ENCODE measurements at regions not wholly inside any gene's neighbourhood (a gene's known extent, or its start where the extent isn't known, plus 50 kb on each side); places are given as distances from the start of the nearest gene placed in this dataset.

GRCh38 chr7:35399840-35400239 is 145.9 kb upstream of the TBX20 start:
- H3K9me3 Mint-ChIP-seq (ENCODE audit: unreplicated experiment): peaks cover 6% of the 10 kb centered on the region
- peaks cover 4% of the 10 kb centered on the region for H3K27me3 Mint-ChIP-seq (ENCODE audit: unreplicated experiment)
- H3K4me1 Mint-ChIP-seq (ENCODE audit: low read depth, unreplicated experiment): peaks cover 3% of the 10 kb centered on the region
- no peak for DNase-seq
- TF ChIP-seq CTCF (IDR thresholded peaks at IDR 0.05; ENCODE audit: partially characterized antibody, unreplicated experiment): no peak
- no peaks in the 10 kb centered on the region for H3K36me3 Mint-ChIP-seq (ENCODE audit: unreplicated experiment)
- H3K4me3 Mint-ChIP-seq (ENCODE audit: unreplicated experiment): no peak overlapping the region
- no peak overlapping the region for H3K27ac Mint-ChIP-seq (ENCODE audit: unreplicated experiment)

- Mint-ChIP-seq H3K27me3 (ENCODE audit: unreplicated experiment) (peaks cover 4% of the 10 kb centered on the region), H3K4me1 (ENCODE audit: low read depth, unreplicated experiment) (peaks cover 3% of the 10 kb centered on the region), H3K36me3 (ENCODE audit: unreplicated experiment) (no peaks in the 10 kb centered on the region), H3K9me3 (ENCODE audit: unreplicated experiment) (peaks cover 6% of the 10 kb centered on the region), H3K27ac (ENCODE audit: unreplicated experiment) (no peak overlapping the region), H3K4me3 (ENCODE audit: unreplicated experiment) (no peak overlapping the region)
- no peak for DNase-seq
- TF ChIP-seq CTCF (IDR thresholded peaks at IDR 0.05; ENCODE audit: partially characterized antibody, unreplicated experiment): no peak
These were observed 145.3 kb upstream of the TBX20 start for GRCh38 chr7:35399216-35399615.

- Mint-ChIP-seq H3K4me3 (ENCODE audit: unreplicated experiment) (no peak overlapping the region), H3K27me3 (ENCODE audit: unreplicated experiment) (peaks cover 4% of the 10 kb centered on the region), H3K4me1 (ENCODE audit: low read depth, unreplicated experiment) (peaks cover 3% of the 10 kb centered on the region), H3K27ac (ENCODE audit: unreplicated experiment) (no peak overlapping the region), H3K9me3 (ENCODE audit: unreplicated experiment) (peaks cover 6% of the 10 kb centered on the region), H3K36me3 (ENCODE audit: unreplicated experiment) (no peaks in the 10 kb centered on the region)
- no peak for DNase-seq
- TF ChIP-seq CTCF (IDR thresholded peaks at IDR 0.05; ENCODE audit: partially characterized antibody, unreplicated experiment): no peak
These were observed 144.6 kb upstream of the TBX20 start for GRCh38 chr7:35398518-35398917.

DNA sequence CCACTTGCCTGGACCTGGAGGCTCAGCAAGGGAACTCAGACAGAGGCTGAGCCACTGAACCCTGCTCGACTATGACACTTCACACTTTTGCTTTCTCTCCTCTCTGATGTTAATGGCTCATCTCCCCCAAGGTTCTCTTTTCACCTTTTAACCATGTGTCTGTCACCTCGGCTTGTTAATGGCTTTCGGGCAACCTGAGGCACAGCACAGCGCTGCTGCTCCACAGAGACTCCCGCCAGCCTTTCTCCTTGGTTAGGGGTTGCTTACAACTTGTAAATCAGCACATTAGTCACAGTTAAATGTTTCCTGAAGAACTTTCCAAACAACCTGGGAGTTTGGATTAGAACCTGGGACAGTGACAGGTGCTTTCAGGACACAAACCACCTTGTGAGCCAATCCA is 136.2 kb upstream of the TBX20 start:
- H3K27ac Mint-ChIP-seq (ENCODE audit: unreplicated experiment): no peak overlapping the region
- H3K4me3 Mint-ChIP-seq (ENCODE audit: unreplicated experiment): no peak overlapping the region
- no peaks in the 10 kb centered on the region for H3K36me3 Mint-ChIP-seq (ENCODE audit: unreplicated experiment)
- no peak for TF ChIP-seq CTCF (IDR thresholded peaks at IDR 0.05; ENCODE audit: partially characterized antibody, unreplicated experiment)
- peaks cover 3% of the 10 kb centered on the region for H3K4me1 Mint-ChIP-seq (ENCODE audit: low read depth, unreplicated experiment)
- DNase-seq: no peak
- no peaks in the 10 kb centered on the region for H3K9me3 Mint-ChIP-seq (ENCODE audit: unreplicated experiment)
- peaks cover 6% of the 10 kb centered on the region for H3K27me3 Mint-ChIP-seq (ENCODE audit: unreplicated experiment)

DNA sequence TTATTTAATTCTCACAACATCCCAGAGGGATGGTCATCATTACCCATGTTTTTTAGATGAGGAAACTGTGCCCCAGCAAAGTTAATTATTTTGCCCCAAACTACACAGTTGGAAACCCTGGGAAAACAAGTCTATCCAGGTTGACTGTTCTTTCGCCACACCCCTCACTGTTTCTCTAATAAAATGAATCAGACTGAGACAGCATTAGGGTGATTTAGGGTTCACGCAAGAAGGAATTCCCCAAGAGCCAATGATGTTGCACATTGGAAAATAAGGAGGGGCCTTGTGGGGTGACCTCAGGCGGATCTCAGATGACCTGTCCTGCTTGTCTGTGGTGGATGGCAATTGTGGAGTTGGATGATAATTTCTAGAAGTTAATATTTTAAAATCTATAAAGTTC is 135.7 kb upstream of the TBX20 start:
- Mint-ChIP-seq H3K27ac (ENCODE audit: unreplicated experiment) (no peak overlapping the region), H3K36me3 (ENCODE audit: unreplicated experiment) (no peaks in the 10 kb centered on the region), H3K9me3 (ENCODE audit: unreplicated experiment) (no peaks in the 10 kb centered on the region), H3K4me1 (ENCODE audit: low read depth, unreplicated experiment) (peaks cover 8% of the 10 kb centered on the region), H3K27me3 (ENCODE audit: unreplicated experiment) (peaks cover 7% of the 10 kb centered on the region), H3K4me3 (ENCODE audit: unreplicated experiment) (no peak overlapping the region)
- DNase-seq: no peak
- no peak for TF ChIP-seq CTCF (IDR thresholded peaks at IDR 0.05; ENCODE audit: partially characterized antibody, unreplicated experiment)

Data from glutamatergic neuron (in vitro differentiated cells).